Lung (tissue), 11 donors: ENCODE measurements at regions not wholly inside any gene's neighbourhood (a gene's known extent, or its start where the extent isn't known, plus 50 kb on each side); places are given as distances from the start of the nearest gene placed in this dataset.
A peak's percentile ranks its signal among the peaks of the same experiment; 100 is the strongest.

ENCODE experiments used
- ATAC-seq: fragments of 200-7000 bp; cut with Tn5 transposase; one replicate; pipeline ENCODE4 v1.9.1; 2020; ENCODE audit warnings: moderate number of reproducible peaks; ENCODE audit not compliant: insufficient read depth, low FRiP score
- DNase-seq, 3 donors: peaks; one replicate each; pipeline ENCODE4 v3.0.0-alpha.2; 2013 to 2017
- H3K27ac ChIP-seq, 2 donors: one replicate each; pipeline ENCODE4 v1.5.1; 2013; ENCODE audit warnings: mild to moderate bottlenecking in 2 of 2, moderate library complexity in 2 of 2, control low read depth in 1 of 2, inconsistent platforms in 1 of 2, low read depth in 1 of 2, low read length in 1 of 2
- H3K27me3 ChIP-seq, 3 donors: one replicate each; pipeline ENCODE4 v1.5.1; 2013; ENCODE audit warnings: low read length in 2 of 3; ENCODE audit not compliant: control insufficient read depth in 3 of 3, insufficient read depth in 3 of 3
- H3K36me3 ChIP-seq, 4 donors: one replicate each; pipeline ENCODE4 v1.5.1; 2013; ENCODE audit warnings: low read length in 4 of 4, mild to moderate bottlenecking in 1 of 4, moderate library complexity in 1 of 4; ENCODE audit not compliant: control insufficient read depth in 4 of 4, insufficient read depth in 4 of 4
- H3K4me1 ChIP-seq, 5 donors: one replicate each; pipeline ENCODE4 v1.5.1; 2013; ENCODE audit warnings: low read length in 5 of 5, mild to moderate bottlenecking in 2 of 5, moderate library complexity in 1 of 5; ENCODE audit not compliant: control insufficient read depth in 5 of 5, insufficient read depth in 5 of 5
- H3K4me3 ChIP-seq: one replicate; pipeline ENCODE4 v1.5.1; 2013; ENCODE audit warnings: mild to moderate bottlenecking, control low read depth, moderate library complexity
- H3K9ac ChIP-seq, 2 donors: one replicate each; pipeline ENCODE4 v1.5.1; 2013; ENCODE audit warnings: low read length in 2 of 2, control low read depth in 1 of 2; ENCODE audit not compliant: insufficient read depth in 1 of 2
- H3K9me3 ChIP-seq, 4 donors: one replicate each; pipeline ENCODE4 v1.5.1; 2013; ENCODE audit warnings: low read length in 3 of 4, mild to moderate bottlenecking in 1 of 4, moderate library complexity in 1 of 4; ENCODE audit not compliant: control insufficient read depth in 4 of 4, insufficient read depth in 3 of 4
- WGBS, 2 donors: extraction: QIAGEN DNeasy Blood & Tissue Kit; methylation state at CpG; one replicate each; pipeline ENCODE4 v1.1.7; 2013; 5-methylcytosine and 5-hydroxymethylcytosine counted together
- TF ChIP-seq, protein P1 (sequence below): IDR thresholded peaks from 2 replicates; pipeline ENCODE4 v1.5.1; 2012; ENCODE audit warnings: mild to moderate bottlenecking; ENCODE audit errors: control extremely low read depth, extremely low read depth
- donor health status: control.
- donor health status: control.
- donor health status: Bipolar disorder and iron deficiency.
- donor health status: healthy.
- donor health status: DM: yes; HTN: yes; CAD: no.

GRCh38 chr1:181179279-181179986, 90.9 kb downstream of the IER5 start:
- peaks cover 0 to 15% (median 0%) of the 10 kb centered on the region in 5 donors for H3K4me1 ChIP-seq
- DNase-seq: no peak
- peak overlapping the region in 1 of 2 donors; percentile 7 for H3K27ac ChIP-seq
- no peaks in the 10 kb centered on the region for H3K9me3 ChIP-seq
- H3K4me3 ChIP-seq: no peak overlapping the region
- WGBS, 2 donors: 71 to 76% methylated on average over 10 of the region's 10 CpGs
- H3K27me3 ChIP-seq: no peaks in the 10 kb centered on the region
- ATAC-seq: no peak
- TF ChIP-seq, protein P1, sequence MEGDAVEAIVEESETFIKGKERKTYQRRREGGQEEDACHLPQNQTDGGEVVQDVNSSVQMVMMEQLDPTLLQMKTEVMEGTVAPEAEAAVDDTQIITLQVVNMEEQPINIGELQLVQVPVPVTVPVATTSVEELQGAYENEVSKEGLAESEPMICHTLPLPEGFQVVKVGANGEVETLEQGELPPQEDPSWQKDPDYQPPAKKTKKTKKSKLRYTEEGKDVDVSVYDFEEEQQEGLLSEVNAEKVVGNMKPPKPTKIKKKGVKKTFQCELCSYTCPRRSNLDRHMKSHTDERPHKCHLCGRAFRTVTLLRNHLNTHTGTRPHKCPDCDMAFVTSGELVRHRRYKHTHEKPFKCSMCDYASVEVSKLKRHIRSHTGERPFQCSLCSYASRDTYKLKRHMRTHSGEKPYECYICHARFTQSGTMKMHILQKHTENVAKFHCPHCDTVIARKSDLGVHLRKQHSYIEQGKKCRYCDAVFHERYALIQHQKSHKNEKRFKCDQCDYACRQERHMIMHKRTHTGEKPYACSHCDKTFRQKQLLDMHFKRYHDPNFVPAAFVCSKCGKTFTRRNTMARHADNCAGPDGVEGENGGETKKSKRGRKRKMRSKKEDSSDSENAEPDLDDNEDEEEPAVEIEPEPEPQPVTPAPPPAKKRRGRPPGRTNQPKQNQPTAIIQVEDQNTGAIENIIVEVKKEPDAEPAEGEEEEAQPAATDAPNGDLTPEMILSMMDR: no peak
- H3K36me3 ChIP-seq: no peaks in the 10 kb centered on the region
- no peak overlapping the region for H3K9ac ChIP-seq

- Histone ChIP-seq H3K4me1 (peaks cover 0 to 15% (median 0%) of the 10 kb centered on the region in 5 donors), H3K27me3 (no peaks in the 10 kb centered on the region), H3K36me3 (no peaks in the 10 kb centered on the region), H3K27ac (peak overlapping the region in 1 of 2 donors; percentile 7), H3K9ac (no peak overlapping the region), H3K9me3 (no peaks in the 10 kb centered on the region), H3K4me3 (no peak overlapping the region)
- 33 to 41% methylated on average over 6 of the region's 6 CpGs for WGBS, 2 donors
- DNase-seq (peak; percentile 79 to 85 (median 83)), ATAC-seq (no peak)
- TF ChIP-seq, protein P1: no peak
Observed at GRCh38 chr1:181179987-181180365, 91.5 kb downstream of the IER5 start.

DNA sequence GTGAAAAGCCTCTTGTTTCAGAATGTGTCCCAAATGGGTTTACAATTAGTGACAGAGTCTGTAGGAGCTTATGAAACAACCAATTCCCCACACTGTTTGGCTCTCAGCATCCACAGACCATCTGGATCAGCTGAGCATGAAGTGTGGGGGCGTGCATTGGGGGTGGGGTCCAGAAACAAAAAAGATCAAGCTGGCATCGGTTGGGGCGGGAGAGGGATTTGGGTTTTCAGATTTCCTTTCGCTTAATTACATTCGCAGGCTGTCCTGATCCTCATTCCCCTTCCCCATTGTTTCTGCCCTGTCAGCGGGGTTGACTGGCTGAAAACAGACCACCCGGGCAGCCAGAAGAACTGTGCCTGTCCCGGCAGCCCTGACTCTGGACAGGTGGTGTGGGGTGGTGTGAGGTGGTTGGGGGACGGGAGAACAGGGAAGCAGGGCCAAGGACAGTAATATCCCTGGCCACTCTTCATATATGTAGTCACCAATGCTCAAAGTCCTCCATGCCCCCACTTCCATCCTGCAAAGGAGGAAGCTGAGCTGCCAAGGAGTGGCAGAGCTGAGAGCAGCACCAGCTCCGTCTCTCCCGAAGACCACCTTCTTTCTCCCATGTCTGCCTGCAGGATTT, 92.0 kb downstream of the IER5 start:
- TF ChIP-seq, protein P1: no peak
- 54 to 73% methylated on average over 11 of the region's 11 CpGs for WGBS, 2 donors
- Histone ChIP-seq H3K27me3 (no peaks in the 10 kb centered on the region), H3K9me3 (no peaks in the 10 kb centered on the region), H3K4me3 (no peak overlapping the region), H3K27ac (no peak overlapping the region), H3K36me3 (no peaks in the 10 kb centered on the region), H3K4me1 (peaks cover 0 to 15% (median 0%) of the 10 kb centered on the region in 5 donors), H3K9ac (no peak overlapping the region)
- no peak for ATAC-seq
- DNase-seq: peak in 1 of 3 donors; percentile 35
